ENCODE measurements at regions not wholly inside any gene's neighbourhood (a gene's known extent, or its start where the extent isn't known, plus 50 kb on each side); places are given as distances from the start of the nearest gene placed in this dataset.

DNA sequence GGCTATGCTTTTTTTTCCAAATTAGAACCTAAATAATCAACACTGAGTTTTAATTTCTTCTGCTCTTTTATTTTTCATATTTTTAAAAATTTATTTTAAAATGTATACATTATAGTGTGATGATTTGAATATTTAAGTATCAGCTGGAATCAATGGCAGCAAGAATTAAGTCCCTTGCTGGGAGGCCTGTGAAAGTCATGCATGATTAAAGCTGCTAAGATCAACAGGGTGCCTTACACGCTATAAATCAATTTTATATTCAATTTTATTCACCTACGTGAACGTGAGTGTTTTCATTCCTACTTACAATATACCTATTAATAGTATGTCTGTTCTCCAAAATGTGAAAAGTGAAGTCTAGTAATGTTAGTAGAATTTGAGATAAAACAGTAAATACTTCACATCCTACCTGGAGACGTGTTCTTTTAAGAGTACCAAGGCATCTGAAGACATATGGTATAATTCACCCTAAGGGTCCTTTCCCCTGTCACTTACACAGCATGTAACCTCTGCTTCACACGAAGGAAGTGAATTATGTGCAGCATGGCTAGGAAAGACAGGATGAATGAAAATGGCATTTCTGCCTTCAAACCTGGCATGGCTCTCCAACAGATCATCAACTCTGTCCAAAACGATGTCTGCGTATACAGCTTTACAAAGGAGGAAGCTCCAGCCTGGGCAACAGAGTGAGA, 640.4 kb upstream of the ROBO1 start:
- H3K27me3 ChIP-seq, result no peaks in the 10 kb centered on the region
- no peaks in the 10 kb centered on the region for H3K4me1 ChIP-seq
- intact Hi-C loops (cut with DNase I; ENCODE audit: low total_unique reads) (no loop called here), in situ Hi-C loops (cut with MboI; ENCODE audit: low pct_ligation_motif_present in 1 of 4, low pct_unique_long_range_greater_than_20kb in 1 of 4, low sequenced_read_pairs in 3 of 4) (no loop called here)
- H3K27ac ChIP-seq, result no peak overlapping the region
- H3K4me3 ChIP-seq, result no peak overlapping the region
- DNase-seq, result no peak
- no peaks in the 10 kb centered on the region for H3K9me3 ChIP-seq
- TF ChIP-seq POLR2AphosphoS5 (IDR thresholded peaks at IDR 0.05) (no peak), EP300 (IDR thresholded peaks at IDR 0.05; ENCODE audit: low read depth) (no peak), POLR2A (IDR thresholded peaks at IDR 0.05) (no peak)
- TF ChIP-seq, protein P1, sequence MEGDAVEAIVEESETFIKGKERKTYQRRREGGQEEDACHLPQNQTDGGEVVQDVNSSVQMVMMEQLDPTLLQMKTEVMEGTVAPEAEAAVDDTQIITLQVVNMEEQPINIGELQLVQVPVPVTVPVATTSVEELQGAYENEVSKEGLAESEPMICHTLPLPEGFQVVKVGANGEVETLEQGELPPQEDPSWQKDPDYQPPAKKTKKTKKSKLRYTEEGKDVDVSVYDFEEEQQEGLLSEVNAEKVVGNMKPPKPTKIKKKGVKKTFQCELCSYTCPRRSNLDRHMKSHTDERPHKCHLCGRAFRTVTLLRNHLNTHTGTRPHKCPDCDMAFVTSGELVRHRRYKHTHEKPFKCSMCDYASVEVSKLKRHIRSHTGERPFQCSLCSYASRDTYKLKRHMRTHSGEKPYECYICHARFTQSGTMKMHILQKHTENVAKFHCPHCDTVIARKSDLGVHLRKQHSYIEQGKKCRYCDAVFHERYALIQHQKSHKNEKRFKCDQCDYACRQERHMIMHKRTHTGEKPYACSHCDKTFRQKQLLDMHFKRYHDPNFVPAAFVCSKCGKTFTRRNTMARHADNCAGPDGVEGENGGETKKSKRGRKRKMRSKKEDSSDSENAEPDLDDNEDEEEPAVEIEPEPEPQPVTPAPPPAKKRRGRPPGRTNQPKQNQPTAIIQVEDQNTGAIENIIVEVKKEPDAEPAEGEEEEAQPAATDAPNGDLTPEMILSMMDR (IDR thresholded peaks at IDR 0.05), result no peak
- 61 to 73% methylated on average over 6 to 7 of the region's 7 CpGs for WGBS, 2 donors (ENCODE audit: low coverage in 1 of 2)
- H3K36me3 ChIP-seq, result no peaks in the 10 kb centered on the region

DNA sequence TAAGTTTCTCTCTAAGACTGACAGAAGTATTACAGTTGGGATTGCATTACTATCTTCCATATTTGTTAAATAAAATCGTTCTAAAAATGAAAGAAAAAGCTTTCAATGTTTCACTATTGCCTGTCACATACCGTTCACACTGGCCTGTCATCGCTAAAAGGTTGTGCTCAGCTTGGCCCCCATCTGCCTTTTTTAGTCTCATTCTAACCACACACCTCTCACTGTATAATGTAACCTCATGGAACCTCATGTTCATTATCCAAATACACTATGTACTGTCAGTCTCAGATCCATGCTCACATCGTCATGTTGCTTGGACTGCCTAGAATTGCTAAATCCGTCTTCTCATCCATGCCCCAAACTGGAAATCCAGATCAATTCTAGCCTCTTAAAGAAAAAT, 637.8 kb upstream of the ROBO1 start:
- H3K27me3 ChIP-seq, result no peaks in the 10 kb centered on the region
- DNase-seq, result no peak
- H3K9me3 ChIP-seq, result no peaks in the 10 kb centered on the region
- H3K36me3 ChIP-seq, result no peaks in the 10 kb centered on the region
- intact Hi-C loops (cut with DNase I; ENCODE audit: low total_unique reads) (no loop called here), in situ Hi-C loops (cut with MboI; ENCODE audit: low pct_ligation_motif_present in 1 of 4, low pct_unique_long_range_greater_than_20kb in 1 of 4, low sequenced_read_pairs in 3 of 4) (no loop called here)
- WGBS, 2 donors (ENCODE audit: low coverage in 1 of 2), result 86 to 89% methylated on average over 5 of the region's 5 CpGs
- no peaks in the 10 kb centered on the region for H3K4me1 ChIP-seq
- H3K27ac ChIP-seq, result no peak overlapping the region
- no peak overlapping the region for H3K4me3 ChIP-seq
- no peak for TF ChIP-seq POLR2A (IDR thresholded peaks at IDR 0.05)

DNA sequence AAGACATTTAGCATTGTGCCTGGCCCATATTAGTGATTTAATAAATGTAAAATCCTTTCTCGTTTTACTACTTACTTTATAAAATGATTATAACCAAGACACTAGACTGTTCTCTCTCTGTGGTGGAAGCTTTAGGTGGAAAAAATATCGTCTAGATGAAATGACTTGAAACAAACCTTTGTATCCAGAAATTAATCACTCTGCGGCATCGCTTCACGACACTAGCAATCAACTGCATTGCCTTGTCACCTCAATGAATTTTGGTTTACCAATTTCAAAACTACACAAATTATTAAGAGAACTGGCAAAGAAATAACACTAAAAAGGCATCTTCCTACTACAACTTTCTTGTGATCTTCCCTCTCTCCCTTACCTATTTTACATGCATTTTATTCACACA, 627.2 kb upstream of the ROBO1 start:
- Histone ChIP-seq H3K9me3 (no peaks in the 10 kb centered on the region), H3K36me3 (no peaks in the 10 kb centered on the region), H3K4me3 (no peak overlapping the region), H3K27ac (no peak overlapping the region), H3K4me1 (no peaks in the 10 kb centered on the region), H3K27me3 (no peaks in the 10 kb centered on the region)
- no peak for DNase-seq
- in situ Hi-C loops (cut with MboI; ENCODE audit: low pct_ligation_motif_present in 1 of 4, low pct_unique_long_range_greater_than_20kb in 1 of 4, low sequenced_read_pairs in 3 of 4) (no loop called here), intact Hi-C loops (cut with DNase I; ENCODE audit: low total_unique reads) (no loop called here)
- WGBS, 2 donors (ENCODE audit: low coverage in 1 of 2), result 77 to 85% methylated on average over 5 of the region's 5 CpGs
- TF ChIP-seq POLR2AphosphoS5 (IDR thresholded peaks at IDR 0.05) (no peak), POLR2A (IDR thresholded peaks at IDR 0.05) (no peak), EP300 (IDR thresholded peaks at IDR 0.05; ENCODE audit: low read depth) (no peak)
- TF ChIP-seq, protein P1 (IDR thresholded peaks at IDR 0.05), result no peak

DNA sequence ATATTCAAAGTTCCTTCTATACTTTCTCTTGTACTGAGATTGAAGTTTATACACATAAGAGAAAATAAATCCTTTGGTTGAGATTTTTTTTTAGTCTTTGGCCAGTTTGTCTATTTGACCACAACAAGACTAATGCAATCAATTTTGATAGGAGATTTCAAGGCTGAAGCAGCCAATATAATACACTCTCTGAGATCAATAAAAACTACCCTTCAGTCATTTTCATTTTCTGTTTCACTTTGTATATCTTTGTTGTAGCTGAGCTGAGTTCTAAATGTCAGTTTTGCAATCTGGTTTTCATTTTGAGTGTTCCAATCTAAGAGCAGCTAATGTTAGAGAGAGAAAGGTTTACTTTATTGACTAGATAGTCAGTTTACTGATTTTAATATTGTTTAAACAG, 623.8 kb upstream of the ROBO1 start:
- Histone ChIP-seq H3K4me1 (no peaks in the 10 kb centered on the region), H3K36me3 (no peaks in the 10 kb centered on the region), H3K9me3 (no peaks in the 10 kb centered on the region), H3K27ac (no peak overlapping the region), H3K4me3 (no peak overlapping the region), H3K27me3 (no peaks in the 10 kb centered on the region)
- TF ChIP-seq EP300 (IDR thresholded peaks at IDR 0.05; ENCODE audit: low read depth), result no peak
- no peak for TF ChIP-seq POLR2AphosphoS5 (IDR thresholded peaks at IDR 0.05)
- TF ChIP-seq POLR2A (IDR thresholded peaks at IDR 0.05), result no peak
- TF ChIP-seq, protein P1 (IDR thresholded peaks at IDR 0.05), result no peak
- no peak for DNase-seq
- intact Hi-C loops (cut with DNase I; ENCODE audit: low total_unique reads) (no loop called here), in situ Hi-C loops (cut with MboI; ENCODE audit: low pct_ligation_motif_present in 1 of 4, low pct_unique_long_range_greater_than_20kb in 1 of 4, low sequenced_read_pairs in 3 of 4) (no loop called here)

DNA sequence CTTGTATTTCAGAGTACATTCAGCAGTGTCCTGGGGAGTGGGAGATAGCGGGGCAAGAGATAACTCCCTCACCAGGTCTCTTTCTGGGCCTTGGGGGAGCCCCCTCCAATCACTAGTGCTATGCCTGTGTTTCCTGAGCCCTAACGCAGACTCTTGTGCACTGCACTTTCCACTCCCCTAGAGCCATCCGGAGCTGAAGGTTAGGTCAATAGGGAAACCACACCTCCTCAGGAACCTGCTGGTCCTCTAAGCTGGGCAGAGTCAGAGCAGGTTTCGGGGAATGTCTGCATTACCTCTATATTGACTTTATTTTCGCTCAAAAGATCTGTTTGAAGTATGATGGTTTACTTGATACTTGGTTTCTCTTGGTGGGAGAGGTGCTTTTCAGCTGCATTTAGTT, 617.0 kb upstream of the ROBO1 start:
- TF ChIP-seq POLR2AphosphoS5 (IDR thresholded peaks at IDR 0.05) (no peak), POLR2A (IDR thresholded peaks at IDR 0.05) (no peak), EP300 (IDR thresholded peaks at IDR 0.05; ENCODE audit: low read depth) (no peak)
- TF ChIP-seq, protein P1 (IDR thresholded peaks at IDR 0.05), result no peak
- Histone ChIP-seq H3K9me3 (no peaks in the 10 kb centered on the region), H3K27me3 (no peaks in the 10 kb centered on the region), H3K4me3 (no peak overlapping the region), H3K27ac (no peak overlapping the region), H3K4me1 (no peaks in the 10 kb centered on the region), H3K36me3 (no peaks in the 10 kb centered on the region)
- 69 to 100% methylated on average over 2 to 5 of the region's 5 CpGs for WGBS, 2 donors (ENCODE audit: low coverage in 1 of 2)
- intact Hi-C loops (cut with DNase I; ENCODE audit: low total_unique reads) (no loop called here), in situ Hi-C loops (cut with MboI; ENCODE audit: low pct_ligation_motif_present in 1 of 4, low pct_unique_long_range_greater_than_20kb in 1 of 4, low sequenced_read_pairs in 3 of 4) (no loop called here)
- no peak for DNase-seq
